Mesodermal cell (in vitro differentiated cells): ENCODE measurements at regions not wholly inside any gene's neighbourhood (a gene's known extent, or its start where the extent isn't known, plus 50 kb on each side); places are given as distances from the start of the nearest gene placed in this dataset.

Experiments used
- H3K27ac ChIP-seq: 2 replicates; pipeline ENCODE4 v1.7.0; 2013; ENCODE audit warnings: mild to moderate bottlenecking, low read depth, low read length, moderate library complexity; ENCODE audit not compliant: severe bottlenecking
- H3K36me3 ChIP-seq: 2 replicates; pipeline ENCODE4 v1.7.1; 2013; ENCODE audit warnings: mild to moderate bottlenecking, low read length, moderate library complexity; ENCODE audit not compliant: control insufficient read depth, insufficient read depth
- H3K4me1 ChIP-seq: one replicate; pipeline ENCODE4 v1.7.1; 2013; ENCODE audit warnings: mild to moderate bottlenecking, low read length; ENCODE audit not compliant: insufficient read depth, control insufficient read depth, poor library complexity, severe bottlenecking
- H3K4me3 ChIP-seq: 2 replicates; pipeline ENCODE4 v1.7.0; 2013; ENCODE audit warnings: low read length, control low read depth, mild to moderate bottlenecking; ENCODE audit not compliant: insufficient read depth, poor library complexity, severe bottlenecking; ENCODE audit errors: extremely low read depth
- H3K9me3 ChIP-seq: 2 replicates; pipeline ENCODE4 v1.7.1; 2013; ENCODE audit warnings: mild to moderate bottlenecking, low read length, moderate library complexity; ENCODE audit not compliant: control insufficient read depth
- WGBS, 2 experiments: methylation state at CpG; one replicate each; pipeline ENCODE4 v1.1.5; 2013; ENCODE audit warnings: missing lambda C conversion rate in 2 of 2; ENCODE audit not compliant: insufficient coverage in 2 of 2; 5-methylcytosine and 5-hydroxymethylcytosine counted together

DNA sequence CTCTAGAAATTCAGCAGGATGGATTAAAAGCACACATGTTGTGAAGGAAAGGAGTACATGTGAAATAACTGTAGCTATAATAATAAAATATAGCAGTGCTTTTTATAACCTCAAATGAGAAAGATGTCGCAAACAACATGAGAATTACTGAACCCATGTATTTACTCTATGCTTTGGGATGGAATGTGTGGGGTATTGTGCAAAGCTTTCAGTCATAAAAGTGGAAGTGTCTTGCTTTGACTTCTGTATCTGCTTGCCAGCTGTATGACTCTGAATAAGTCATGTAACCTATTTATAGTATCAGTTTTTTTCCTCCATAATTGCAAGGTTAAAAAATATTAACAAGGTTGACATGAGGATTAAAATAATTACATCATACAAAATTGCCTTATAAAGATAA is 519.3 kb upstream of the CADM2 start:
- Histone ChIP-seq H3K4me1 (no peaks in the 10 kb centered on the region), H3K4me3 (no peak overlapping the region), H3K27ac (no peak overlapping the region), H3K9me3 (no peaks in the 10 kb centered on the region), H3K36me3 (no peaks in the 10 kb centered on the region)
- WGBS, 2 experiments = no CpG with 5 or more reads among the region's 1 CpG

- Histone ChIP-seq H3K4me3 (no peak overlapping the region), H3K36me3 (no peaks in the 10 kb centered on the region), H3K4me1 (no peaks in the 10 kb centered on the region), H3K27ac (no peak overlapping the region), H3K9me3 (no peaks in the 10 kb centered on the region)
- WGBS, 2 experiments = 64 to 84% methylated on average over 4 to 5 of the region's 11 CpGs
Measured at GRCh38 chr3:84440291-84440690, 518.5 kb upstream of the CADM2 start.

- no peaks in the 10 kb centered on the region for H3K4me1 ChIP-seq
- no peaks in the 10 kb centered on the region for H3K9me3 ChIP-seq
- WGBS, 2 experiments = 55 to 67% methylated on average over 1 of the region's 2 CpGs
- H3K4me3 ChIP-seq = no peak overlapping the region
- H3K36me3 ChIP-seq = no peaks in the 10 kb centered on the region
- H3K27ac ChIP-seq = no peak overlapping the region
Measured at GRCh38 chr3:84442533-84442932, 516.3 kb upstream of the CADM2 start.

DNA sequence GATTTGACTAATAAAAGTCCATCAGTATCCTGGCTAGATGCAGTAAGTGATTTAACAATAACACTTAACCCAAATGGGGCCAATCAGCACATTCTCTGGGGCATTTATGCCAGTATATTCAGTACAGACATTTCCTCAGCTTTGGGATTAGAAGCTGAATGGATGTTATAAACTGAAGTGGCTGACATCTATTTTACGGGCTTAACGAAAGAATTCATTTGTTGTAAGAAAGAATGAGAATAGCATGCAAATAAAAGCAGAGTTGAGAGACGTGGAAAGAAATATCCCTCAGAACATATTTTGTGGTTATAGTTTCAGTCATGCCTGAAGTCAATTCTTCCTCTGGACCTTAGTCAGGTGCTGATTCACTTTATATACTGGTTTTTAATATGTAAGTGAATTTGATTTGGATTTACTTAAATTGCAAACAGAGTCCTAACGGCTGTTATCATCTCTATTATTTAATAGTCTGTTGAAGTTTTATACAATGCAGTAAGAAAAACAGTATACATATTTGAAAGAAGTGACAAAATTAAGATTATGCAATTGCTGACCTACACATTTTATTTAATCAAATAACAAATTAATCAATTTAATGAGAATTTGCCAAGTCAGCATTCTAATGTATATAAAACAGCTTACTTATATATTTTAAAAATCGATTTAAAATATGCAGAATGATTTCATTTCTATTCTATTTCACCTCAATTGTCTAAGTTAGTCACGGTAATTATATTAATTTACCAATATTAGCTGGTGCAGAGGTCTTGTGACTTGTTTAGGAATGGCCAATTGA is 513.9 kb upstream of the CADM2 start:
- WGBS, 2 experiments = 42 to 100% methylated on average over 2 of the region's 6 CpGs

GRCh38 chr3:84487296-84487695 is 471.5 kb upstream of the CADM2 start:
- H3K27ac ChIP-seq = no peak overlapping the region
- no peak overlapping the region for H3K4me3 ChIP-seq
- H3K4me1 ChIP-seq = no peaks in the 10 kb centered on the region
- no peaks in the 10 kb centered on the region for H3K36me3 ChIP-seq
- H3K9me3 ChIP-seq = no peaks in the 10 kb centered on the region
- 75 to 85% methylated on average over 5 to 6 of the region's 8 CpGs for WGBS, 2 experiments

More for the DNA sequence above, 513.9 kb upstream of the CADM2 start:
- H3K4me1 ChIP-seq = no peaks in the 10 kb centered on the region
- H3K36me3 ChIP-seq = no peaks in the 10 kb centered on the region
- H3K9me3 ChIP-seq = no peaks in the 10 kb centered on the region
- H3K4me3 ChIP-seq = no peak overlapping the region
- no peak overlapping the region for H3K27ac ChIP-seq

DNA sequence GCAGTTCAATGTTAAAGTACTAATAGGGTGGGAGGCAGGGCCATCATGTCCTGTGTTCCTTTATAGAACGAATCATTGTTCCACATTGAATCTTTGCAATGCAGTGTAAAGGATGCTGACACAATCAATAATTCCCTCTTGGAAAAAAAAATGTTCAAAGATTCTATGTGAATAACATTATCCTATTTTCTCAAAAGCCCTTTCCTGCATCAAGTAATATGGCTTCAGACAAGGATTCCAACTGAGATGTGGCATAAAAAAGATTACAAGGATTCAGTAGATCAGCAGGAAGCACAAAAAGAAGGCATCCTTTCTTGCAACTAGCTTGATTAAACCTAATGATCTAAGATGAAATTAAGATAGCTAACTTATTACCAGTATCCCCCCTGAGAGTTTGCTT is 454.0 kb upstream of the CADM2 start:
- WGBS, 2 experiments = no CpG with 5 or more reads among the region's 1 CpG
- Histone ChIP-seq H3K27ac (no peak overlapping the region), H3K36me3 (no peaks in the 10 kb centered on the region), H3K4me3 (no peak overlapping the region), H3K4me1 (no peaks in the 10 kb centered on the region), H3K9me3 (no peaks in the 10 kb centered on the region)

DNA sequence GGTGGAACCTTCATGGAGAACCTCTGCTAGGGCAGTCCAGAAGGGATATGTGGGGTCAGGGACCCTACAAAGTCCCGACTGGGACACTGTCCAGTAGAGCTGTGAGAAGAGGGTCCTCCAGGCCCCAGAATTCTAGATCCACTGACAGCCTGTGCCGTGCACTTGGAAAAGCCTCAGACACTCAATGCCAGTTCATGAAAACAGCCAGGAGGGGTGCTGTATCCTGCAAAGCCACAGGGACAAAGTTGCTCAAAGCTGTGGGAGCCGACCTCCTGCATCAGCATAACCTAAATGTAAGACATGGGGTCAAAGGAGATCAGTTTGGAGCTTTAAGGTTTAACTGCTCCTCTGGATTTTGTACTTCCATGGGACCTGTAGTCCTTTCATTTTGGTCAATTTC is 448.8 kb upstream of the CADM2 start:
- Histone ChIP-seq H3K27ac (no peak overlapping the region), H3K9me3 (no peaks in the 10 kb centered on the region), H3K4me1 (no peaks in the 10 kb centered on the region), H3K4me3 (no peak overlapping the region), H3K36me3 (no peaks in the 10 kb centered on the region)
- whole genome bisulfite sequencing, 2 experiments = 79 to 85% methylated on average over 3 of the region's 3 CpGs

- no peaks in the 10 kb centered on the region for H3K36me3 ChIP-seq
- 58 to 69% methylated on average over 5 of the region's 6 CpGs for WGBS, 2 experiments
- no peak overlapping the region for H3K4me3 ChIP-seq
Measured at GRCh38 chr3:84522893-84523292, 435.9 kb upstream of the CADM2 start.

GRCh38 chr3:84536916-84537315 is 421.9 kb upstream of the CADM2 start:
- Histone ChIP-seq H3K27ac (no peak overlapping the region), H3K9me3 (no peaks in the 10 kb centered on the region), H3K4me1 (no peaks in the 10 kb centered on the region), H3K4me3 (no peak overlapping the region), H3K36me3 (no peaks in the 10 kb centered on the region)
- 77 to 86% methylated on average over 3 of the region's 3 CpGs for WGBS, 2 experiments

More at GRCh38 chr3:84522893-84523292, 435.9 kb upstream of the CADM2 start:
- Histone ChIP-seq H3K27ac (no peak overlapping the region), H3K9me3 (no peaks in the 10 kb centered on the region), H3K4me1 (no peaks in the 10 kb centered on the region)

- Histone ChIP-seq H3K4me1 (no peaks in the 10 kb centered on the region), H3K9me3 (no peaks in the 10 kb centered on the region), H3K4me3 (no peak overlapping the region), H3K36me3 (no peaks in the 10 kb centered on the region), H3K27ac (no peak overlapping the region)
Measured at GRCh38 chr3:84538597-84538996, 420.2 kb upstream of the CADM2 start.

- Histone ChIP-seq H3K4me1 (no peaks in the 10 kb centered on the region), H3K9me3 (no peaks in the 10 kb centered on the region), H3K4me3 (no peak overlapping the region), H3K36me3 (no peaks in the 10 kb centered on the region), H3K27ac (peak overlapping the region; percentile 70)
- no CpG with 5 or more reads among the region's 3 CpGs for WGBS, 2 experiments
Measured at GRCh38 chr3:84547207-84547606, 411.6 kb upstream of the CADM2 start.
